Keratinocyte (primary cell): ENCODE measurements at regions not wholly inside any gene's neighbourhood (a gene's known extent, or its start where the extent isn't known, plus 50 kb on each side); places are given as distances from the start of the nearest gene placed in this dataset.
"Not testable (repeated sequence)": the region's sequence is repeated elsewhere in the genome, so short reads cannot be mapped to it uniquely, and the experiment has no call there.

Experiments
- DNase-seq: peaks from one replicate; pipeline ENCODE4 v3.0.0-alpha.2; 2011; ENCODE audit warnings: low read depth, missing footprints, low spot score
- FAIRE-seq: peaks from 2 replicates; lab custom pipeline; 2011; peaks lifted over from hg19 to GRCh38; lab: Jason Lieb, UNC
- H2AFZ ChIP-seq: 2 replicates; pipeline ENCODE4 v1.6.0; 2012; ENCODE audit warnings: low read length, control low read depth, inconsistent platforms; ENCODE audit not compliant: control insufficient read depth
- H3K27ac ChIP-seq: 2 replicates; pipeline ENCODE4 v1.5.1; 2011; ENCODE audit warnings: low read length; ENCODE audit not compliant: control insufficient read depth, insufficient read depth
- H3K27me3 ChIP-seq: 3 replicates; pipeline ENCODE4 v1.6.0; 2011; ENCODE audit warnings: low read length; ENCODE audit not compliant: control insufficient read depth, insufficient read depth; ENCODE audit errors: extremely low read depth
- H3K36me3 ChIP-seq, 2 experiments: 2 replicates in 1 of 2; 3 replicates in 1 of 2; pipeline ENCODE4 v1.5.1; 2011; ENCODE audit warnings: low read length in 2 of 2, mild to moderate bottlenecking in 1 of 2; ENCODE audit not compliant: control insufficient read depth in 2 of 2, insufficient read depth in 2 of 2; ENCODE audit errors: extremely low read depth in 1 of 2
- H3K4me1 ChIP-seq: 3 replicates; pipeline ENCODE4 v1.5.1; 2011; ENCODE audit warnings: low read length; ENCODE audit not compliant: control insufficient read depth, insufficient read depth; ENCODE audit errors: extremely low read depth
- H3K4me2 ChIP-seq: 3 replicates; pipeline ENCODE4 v1.6.0; 2011; ENCODE audit warnings: low read depth, low read length; ENCODE audit not compliant: control insufficient read depth, insufficient read depth; ENCODE audit errors: extremely low read depth
- H3K4me3 ChIP-seq, 3 experiments: fragments of 200-600 bp in 1 of 3; sonication (generic) in 1 of 3; 2 replicates in 2 of 3; 3 replicates in 1 of 3; pipeline ENCODE4 v1.5.1; 2011 to 2016; ENCODE audit warnings: low read length in 3 of 3, mild to moderate bottlenecking in 3 of 3, control low read depth in 2 of 3, inconsistent platforms in 1 of 3, low read depth in 1 of 3, mixed read lengths in 1 of 3, mixed run types in 1 of 3, moderate library complexity in 1 of 3; ENCODE audit not compliant: control insufficient read depth in 2 of 3, insufficient read depth in 2 of 3; ENCODE audit errors: extremely low read depth in 1 of 3
- H3K79me2 ChIP-seq: 2 replicates; pipeline ENCODE4 v1.6.0; 2012; ENCODE audit warnings: low read length; ENCODE audit not compliant: control insufficient read depth, insufficient read depth
- H3K9ac ChIP-seq: 3 replicates; pipeline ENCODE4 v1.6.0; 2011; ENCODE audit warnings: low read length; ENCODE audit not compliant: control insufficient read depth, insufficient read depth; ENCODE audit errors: extremely low read depth
- H3K9me1 ChIP-seq: 3 replicates; pipeline ENCODE4 v1.6.0; 2011; ENCODE audit warnings: low read length; ENCODE audit not compliant: control insufficient read depth, insufficient read depth; ENCODE audit errors: extremely low read depth
- H3K9me3 ChIP-seq: 2 replicates; pipeline ENCODE4 v1.5.1; 2012; ENCODE audit warnings: low read depth, low read length; ENCODE audit not compliant: control insufficient read depth
- H4K20me1 ChIP-seq: 3 replicates; pipeline ENCODE4 v1.6.0; 2011; ENCODE audit warnings: low read length; ENCODE audit not compliant: control insufficient read depth, insufficient read depth; ENCODE audit errors: extremely low read depth
- EZH2 ChIP-seq: IDR thresholded peaks from one replicate; pipeline ENCODE4 v1.6.1; 2012; ENCODE audit warnings: inconsistent platforms, mild to moderate bottlenecking, low read length, moderate library complexity
- dilution Hi-C: fragments of 300-500 bp; cut with MboI; formaldehyde crosslinking; loops from one replicate; pipeline ENCODE4 v1.7.0; 2020; ENCODE audit warnings: low sequenced_read_pairs; ENCODE audit not compliant: extremely low pct_ligation_motif_present
- TF ChIP-seq, protein P1 (sequence below), 3 experiments: IDR thresholded peaks in 1 of 3; conservative IDR thresholded peaks in 1 of 3; optimal IDR thresholded peaks in 1 of 3; 2 replicates in 2 of 3; 3 replicates in 1 of 3; pipeline versions ENCODE3 to v1.5.1; 2011; ENCODE audit warnings: low read length in 3 of 3, mild to moderate bottlenecking in 3 of 3, moderate library complexity in 2 of 3, control low read depth in 1 of 3, inconsistent platforms in 1 of 3; ENCODE audit not compliant: insufficient read depth in 2 of 3; ENCODE audit errors: extremely low read depth in 1 of 3

DNA sequence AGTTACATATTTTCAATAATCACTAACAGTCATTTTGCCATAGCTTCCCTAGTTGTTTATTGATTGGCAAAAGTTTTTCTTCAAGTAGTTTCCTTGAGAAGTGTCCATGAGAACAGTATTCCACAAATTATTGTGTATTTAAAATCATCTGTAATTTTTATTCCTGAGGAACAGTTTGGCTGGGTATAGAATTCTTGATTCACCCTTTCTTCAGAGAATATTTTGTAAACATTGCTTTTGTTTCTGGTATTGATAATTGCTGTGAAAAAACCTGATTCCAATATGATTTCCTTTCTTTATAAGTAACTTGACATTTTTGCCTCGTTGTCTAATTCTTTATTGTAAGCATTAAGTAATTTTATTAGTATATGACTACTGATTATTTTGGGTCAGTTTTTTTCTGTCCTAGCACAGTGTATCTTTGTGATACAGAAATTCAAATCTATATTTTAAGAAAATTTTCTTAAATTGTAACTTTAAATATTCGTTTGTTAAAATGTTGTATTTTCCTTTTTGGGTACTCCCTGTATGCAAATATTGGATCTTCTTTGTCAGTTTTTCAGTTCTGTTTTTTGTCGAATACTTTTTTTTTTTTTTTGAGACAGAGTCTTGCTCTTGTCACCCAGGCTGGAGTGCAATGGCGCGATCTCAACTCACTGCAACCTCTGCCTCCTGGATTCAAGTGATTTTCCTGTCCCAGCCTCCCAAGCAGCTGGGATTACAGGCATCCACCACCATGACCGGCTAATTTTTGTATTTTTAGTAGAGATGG, 162.0 kb upstream of the ATP2B1 start:
- H3K4me2 ChIP-seq = no peak overlapping the region
- no peaks in the 10 kb centered on the region for H3K4me1 ChIP-seq
- no peak overlapping the region for H3K4me3 ChIP-seq
- H3K36me3 ChIP-seq = no peaks in the 10 kb centered on the region
- no peaks in the 10 kb centered on the region for H3K79me2 ChIP-seq
- H3K9me3 ChIP-seq = no peaks in the 10 kb centered on the region
- H3K9ac ChIP-seq = no peak overlapping the region
- no peak overlapping the region for H2AFZ ChIP-seq
- FAIRE-seq (no peak), DNase-seq (no peak)
- no peak overlapping the region for H3K27ac ChIP-seq
- no peaks in the 10 kb centered on the region for H3K27me3 ChIP-seq
- dilution Hi-C loops = no loop called here
- no peaks in the 10 kb centered on the region for H4K20me1 ChIP-seq
- no peak for TF ChIP-seq EZH2
- TF ChIP-seq, protein P1, sequence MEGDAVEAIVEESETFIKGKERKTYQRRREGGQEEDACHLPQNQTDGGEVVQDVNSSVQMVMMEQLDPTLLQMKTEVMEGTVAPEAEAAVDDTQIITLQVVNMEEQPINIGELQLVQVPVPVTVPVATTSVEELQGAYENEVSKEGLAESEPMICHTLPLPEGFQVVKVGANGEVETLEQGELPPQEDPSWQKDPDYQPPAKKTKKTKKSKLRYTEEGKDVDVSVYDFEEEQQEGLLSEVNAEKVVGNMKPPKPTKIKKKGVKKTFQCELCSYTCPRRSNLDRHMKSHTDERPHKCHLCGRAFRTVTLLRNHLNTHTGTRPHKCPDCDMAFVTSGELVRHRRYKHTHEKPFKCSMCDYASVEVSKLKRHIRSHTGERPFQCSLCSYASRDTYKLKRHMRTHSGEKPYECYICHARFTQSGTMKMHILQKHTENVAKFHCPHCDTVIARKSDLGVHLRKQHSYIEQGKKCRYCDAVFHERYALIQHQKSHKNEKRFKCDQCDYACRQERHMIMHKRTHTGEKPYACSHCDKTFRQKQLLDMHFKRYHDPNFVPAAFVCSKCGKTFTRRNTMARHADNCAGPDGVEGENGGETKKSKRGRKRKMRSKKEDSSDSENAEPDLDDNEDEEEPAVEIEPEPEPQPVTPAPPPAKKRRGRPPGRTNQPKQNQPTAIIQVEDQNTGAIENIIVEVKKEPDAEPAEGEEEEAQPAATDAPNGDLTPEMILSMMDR (optimal IDR thresholded peaks at IDR 0.05 in 1 of 3, IDR thresholded peaks at IDR 0.05 in 1 of 3, conservative IDR thresholded peaks at IDR 0.05 in 1 of 3; ENCODE audit: extremely low read depth in 1 of 3, insufficient read depth in 2 of 3, low read length in 3 of 3) = no peak
- H3K9me1 ChIP-seq = no peaks in the 10 kb centered on the region

DNA sequence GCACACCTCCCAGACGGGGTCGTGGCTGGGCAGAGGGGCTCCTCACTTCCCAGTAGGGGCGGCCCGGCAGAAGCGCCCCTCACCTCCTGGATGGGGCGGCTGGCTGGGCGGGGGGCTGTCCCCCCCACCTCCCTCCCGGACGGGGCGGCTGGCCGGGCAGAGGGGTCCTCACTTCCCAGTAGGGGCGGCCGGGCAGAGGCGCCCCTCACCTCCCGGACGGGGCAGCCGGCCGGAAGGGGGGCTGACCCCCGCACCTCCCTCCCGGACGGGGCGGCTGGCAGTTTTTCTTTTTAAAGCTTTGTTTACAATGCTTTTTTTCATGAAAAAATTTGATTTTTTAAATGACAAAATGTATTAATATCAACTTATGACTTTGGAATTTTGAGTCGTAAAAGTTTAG, 159.0 kb upstream of the ATP2B1 start:
- H3K9me1 ChIP-seq, H3K36me3 ChIP-seq, H3K27me3 ChIP-seq, H3K9me3 ChIP-seq, H4K20me1 ChIP-seq, H3K4me3 ChIP-seq, H2AFZ ChIP-seq, H3K4me1 ChIP-seq, DNase-seq, H3K79me2 ChIP-seq, H3K27ac ChIP-seq, H3K4me2 ChIP-seq, H3K9ac ChIP-seq, dilution Hi-C loops, FAIRE-seq: not testable (repeated sequence)

DNA sequence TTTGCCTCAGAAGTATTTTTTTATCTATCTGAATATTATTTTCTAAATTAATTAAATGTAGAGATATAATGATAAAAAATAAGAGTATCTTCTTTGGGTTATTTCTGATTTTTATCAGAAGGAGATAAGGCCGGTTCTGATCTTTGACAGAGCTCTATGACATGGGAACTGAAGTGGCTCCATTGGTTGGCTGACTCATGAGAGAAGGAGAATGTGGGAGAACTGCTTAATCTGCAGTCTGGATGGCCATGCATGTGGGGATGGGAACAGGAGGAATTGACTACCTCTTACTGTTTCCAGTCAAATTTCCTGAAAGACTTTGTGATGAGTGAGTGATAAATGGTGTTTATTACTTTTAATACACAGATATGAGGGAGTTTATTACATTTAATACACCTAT, 155.8 kb upstream of the ATP2B1 start:
- FAIRE-seq (no peak), DNase-seq (no peak)
- Histone ChIP-seq H3K27me3 (no peaks in the 10 kb centered on the region), H3K36me3 (no peaks in the 10 kb centered on the region), H3K4me2 (no peak overlapping the region), H3K27ac (no peak overlapping the region), H3K9ac (no peak overlapping the region), H3K9me1 (no peaks in the 10 kb centered on the region), H4K20me1 (no peaks in the 10 kb centered on the region), H3K4me3 (no peak overlapping the region), H2AFZ (no peak overlapping the region), H3K79me2 (no peaks in the 10 kb centered on the region), H3K4me1 (no peaks in the 10 kb centered on the region), H3K9me3 (no peaks in the 10 kb centered on the region)
- no peak for TF ChIP-seq EZH2
- TF ChIP-seq, protein P1 (optimal IDR thresholded peaks at IDR 0.05 in 1 of 3, IDR thresholded peaks at IDR 0.05 in 1 of 3, conservative IDR thresholded peaks at IDR 0.05 in 1 of 3; ENCODE audit: extremely low read depth in 1 of 3, insufficient read depth in 2 of 3, low read length in 3 of 3) = no peak
- dilution Hi-C loops = no loop called here
